Skeletal muscle satellite cell (primary cell): ENCODE measurements at regions not wholly inside any gene's neighbourhood (a gene's known extent, or its start where the extent isn't known, plus 50 kb on each side); places are given as distances from the start of the nearest gene placed in this dataset.

Experiments used
- H3K27me3 ChIP-seq: 2 replicates; pipeline ENCODE4 v1.7.0; 2013; ENCODE audit warnings: low read length; ENCODE audit not compliant: control insufficient read depth, insufficient read depth
- H3K36me3 ChIP-seq: 2 replicates; pipeline ENCODE4 v1.7.0; 2013; ENCODE audit warnings: mild to moderate bottlenecking, control low read depth, low read length; ENCODE audit not compliant: insufficient read depth
- H3K4me1 ChIP-seq: 2 replicates; pipeline ENCODE4 v1.7.0; 2013; ENCODE audit warnings: low read length; ENCODE audit not compliant: control insufficient read depth, insufficient read depth
- H3K4me2 ChIP-seq: 2 replicates; pipeline ENCODE4 v1.7.0; 2013; ENCODE audit warnings: mild to moderate bottlenecking, low read length
- H3K4me3 ChIP-seq: 2 replicates; pipeline ENCODE4 v1.7.0; 2013; ENCODE audit warnings: low read length
- H3K9ac ChIP-seq: 2 replicates; pipeline ENCODE4 v1.7.0; 2013; ENCODE audit warnings: mild to moderate bottlenecking, low read depth, low read length, moderate library complexity
- H3K9me3 ChIP-seq: replicated peaks from 2 replicates; pipeline ENCODE4 v1.7.0; 2013; ENCODE audit warnings: mild to moderate bottlenecking, control low read depth, low read length

DNA sequence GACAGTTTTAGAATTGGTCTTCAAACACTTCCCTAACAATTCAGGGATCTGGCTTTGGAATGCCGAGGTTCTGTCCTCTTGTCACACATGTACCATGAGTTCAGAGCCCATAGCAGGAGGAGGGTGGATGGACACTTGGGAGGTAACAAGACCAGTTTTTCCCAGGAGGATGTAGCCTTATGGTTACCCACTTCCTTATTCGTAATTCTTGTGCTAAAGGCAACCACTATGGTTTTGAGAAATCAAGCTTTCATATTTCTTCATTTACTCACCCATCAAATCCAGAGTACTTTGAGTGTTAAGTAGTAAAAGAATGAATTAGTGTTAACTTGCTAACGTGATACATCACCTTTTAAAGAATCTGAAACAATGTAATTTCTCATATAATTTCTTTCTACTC, 479.6 kb upstream of the ALCAM start:
- no peaks in the 10 kb centered on the region for H3K36me3 ChIP-seq
- H3K27me3 ChIP-seq, result no peaks in the 10 kb centered on the region
- H3K9me3 ChIP-seq, result no peaks in the 10 kb centered on the region
- peaks cover 18% of the 10 kb centered on the region for H3K4me1 ChIP-seq
- H3K9ac ChIP-seq, result no peak overlapping the region
- no peak overlapping the region for H3K4me2 ChIP-seq
- no peak overlapping the region for H3K4me3 ChIP-seq

DNA sequence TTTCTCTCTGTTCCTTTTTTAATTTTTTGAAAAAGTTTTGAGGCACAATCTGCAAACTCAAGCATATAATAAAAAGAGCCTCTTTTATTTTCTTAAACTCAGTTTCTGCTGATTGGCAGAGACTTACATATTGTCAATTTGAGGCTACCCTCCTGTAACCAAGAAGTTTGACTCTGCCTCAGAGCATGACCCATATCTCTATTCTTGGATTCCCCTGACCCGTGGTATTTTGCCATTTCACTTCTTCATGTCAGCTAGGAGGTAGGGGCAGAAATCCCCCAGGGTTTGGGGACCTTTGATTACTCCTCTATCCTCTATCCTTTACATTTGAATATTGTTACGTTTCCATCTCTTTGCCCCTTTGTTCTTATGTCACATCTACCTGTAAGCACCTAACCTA, 479.1 kb upstream of the ALCAM start:
- no peak overlapping the region for H3K4me2 ChIP-seq

DNA sequence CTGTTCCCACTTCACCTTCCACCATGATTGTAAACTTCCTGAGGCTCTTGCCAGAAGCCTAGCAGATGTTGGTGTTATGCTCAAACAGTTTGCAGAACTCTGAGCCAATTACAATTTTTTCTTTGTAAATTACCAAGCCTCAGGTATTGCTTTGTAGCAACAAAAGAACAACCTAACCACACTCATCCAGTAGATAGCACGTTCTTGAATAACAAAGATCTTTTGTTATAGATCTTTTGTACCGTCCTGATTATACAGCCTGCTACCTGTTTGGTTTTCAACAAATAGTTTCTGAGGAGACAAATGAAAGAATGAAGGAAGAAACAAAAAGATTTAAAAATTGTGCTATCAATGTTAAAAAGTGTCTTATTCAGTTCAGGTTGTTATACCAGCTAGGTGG, 474.7 kb upstream of the ALCAM start:
- Histone ChIP-seq H3K9ac (no peak overlapping the region), H3K9me3 (no peaks in the 10 kb centered on the region), H3K36me3 (no peaks in the 10 kb centered on the region), H3K27me3 (no peaks in the 10 kb centered on the region), H3K4me1 (peaks cover 8% of the 10 kb centered on the region), H3K4me3 (no peak overlapping the region), H3K4me2 (no peak overlapping the region)

More for the DNA sequence above, 479.1 kb upstream of the ALCAM start:
- no peaks in the 10 kb centered on the region for H3K9me3 ChIP-seq
- H3K4me1 ChIP-seq, result peaks cover 18% of the 10 kb centered on the region
- no peak overlapping the region for H3K4me3 ChIP-seq
- H3K36me3 ChIP-seq, result no peaks in the 10 kb centered on the region
- H3K9ac ChIP-seq, result no peak overlapping the region
- no peaks in the 10 kb centered on the region for H3K27me3 ChIP-seq

DNA sequence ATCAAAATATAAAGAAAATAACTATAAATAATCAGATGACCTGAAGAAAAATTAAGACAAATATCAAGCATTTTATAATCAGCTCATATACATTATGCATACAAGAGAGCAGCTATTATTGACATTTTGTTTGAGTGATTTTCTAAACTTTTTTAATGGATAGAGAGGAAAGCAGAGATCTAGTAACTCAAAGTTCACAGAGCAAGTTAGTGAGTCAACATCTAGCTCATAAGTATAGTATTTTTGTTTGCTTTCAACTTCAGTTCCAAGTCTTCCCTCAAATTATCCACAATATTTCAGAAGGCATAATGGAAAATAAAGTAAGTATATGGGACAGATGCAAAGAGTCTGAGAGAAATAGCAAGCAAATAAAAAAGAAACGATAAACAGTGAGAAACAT, 470.1 kb upstream of the ALCAM start:
- Histone ChIP-seq H3K4me1 (peaks cover 8% of the 10 kb centered on the region), H3K4me3 (no peak overlapping the region), H3K27me3 (no peaks in the 10 kb centered on the region), H3K36me3 (no peaks in the 10 kb centered on the region), H3K9me3 (no peaks in the 10 kb centered on the region), H3K9ac (no peak overlapping the region), H3K4me2 (no peak overlapping the region)

DNA sequence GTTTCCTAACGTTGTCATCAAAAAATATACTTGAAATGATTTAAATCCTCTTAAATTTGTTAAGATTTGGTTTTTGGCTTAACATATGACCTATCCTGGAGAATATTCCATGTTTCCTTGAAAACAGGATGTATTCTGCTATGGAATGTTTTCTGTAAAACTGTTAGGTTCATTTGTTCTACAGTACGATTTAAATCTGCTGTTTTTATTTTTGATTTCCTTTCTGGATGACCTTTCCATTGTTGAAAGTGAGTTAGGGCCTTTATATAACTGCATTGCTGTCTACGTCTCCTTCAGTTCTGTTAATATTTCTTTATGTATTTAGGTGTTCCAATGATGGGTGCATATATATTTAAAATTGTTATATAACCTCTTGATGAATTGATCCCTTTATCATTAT, 465.3 kb upstream of the ALCAM start:
- Histone ChIP-seq H3K4me1 (peaks cover 5% of the 10 kb centered on the region), H3K4me3 (no peak overlapping the region), H3K27me3 (no peaks in the 10 kb centered on the region), H3K36me3 (no peaks in the 10 kb centered on the region), H3K9me3 (peaks cover 8% of the 10 kb centered on the region), H3K4me2 (no peak overlapping the region), H3K9ac (no peak overlapping the region)

DNA sequence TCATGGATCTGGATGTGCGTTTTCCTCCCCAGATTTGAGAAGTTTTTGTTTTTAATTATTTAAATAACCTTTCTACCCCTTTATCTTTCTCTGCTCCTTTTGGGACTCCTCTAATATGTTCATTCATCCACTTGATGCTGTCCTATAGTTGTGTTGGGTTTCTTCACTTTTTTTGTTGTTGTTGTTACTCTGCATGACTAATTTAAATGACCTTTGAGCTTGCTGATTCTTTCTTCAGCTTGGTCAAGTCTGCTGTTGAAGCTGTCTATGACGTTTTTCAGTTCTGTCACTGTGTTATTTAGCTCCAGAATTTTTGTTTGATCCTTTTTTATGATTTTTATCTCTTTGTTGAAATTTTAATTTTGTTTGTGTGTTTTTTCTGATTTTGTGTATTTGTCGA, 463.6 kb upstream of the ALCAM start:
- H3K36me3 ChIP-seq, result peaks cover 4% of the 10 kb centered on the region
- H3K27me3 ChIP-seq, result no peaks in the 10 kb centered on the region
- peaks cover 13% of the 10 kb centered on the region for H3K9me3 ChIP-seq
- H3K4me3 ChIP-seq, result no peak overlapping the region
- peaks cover 11% of the 10 kb centered on the region for H3K4me1 ChIP-seq
- no peak overlapping the region for H3K9ac ChIP-seq
- H3K4me2 ChIP-seq, result no peak overlapping the region

DNA sequence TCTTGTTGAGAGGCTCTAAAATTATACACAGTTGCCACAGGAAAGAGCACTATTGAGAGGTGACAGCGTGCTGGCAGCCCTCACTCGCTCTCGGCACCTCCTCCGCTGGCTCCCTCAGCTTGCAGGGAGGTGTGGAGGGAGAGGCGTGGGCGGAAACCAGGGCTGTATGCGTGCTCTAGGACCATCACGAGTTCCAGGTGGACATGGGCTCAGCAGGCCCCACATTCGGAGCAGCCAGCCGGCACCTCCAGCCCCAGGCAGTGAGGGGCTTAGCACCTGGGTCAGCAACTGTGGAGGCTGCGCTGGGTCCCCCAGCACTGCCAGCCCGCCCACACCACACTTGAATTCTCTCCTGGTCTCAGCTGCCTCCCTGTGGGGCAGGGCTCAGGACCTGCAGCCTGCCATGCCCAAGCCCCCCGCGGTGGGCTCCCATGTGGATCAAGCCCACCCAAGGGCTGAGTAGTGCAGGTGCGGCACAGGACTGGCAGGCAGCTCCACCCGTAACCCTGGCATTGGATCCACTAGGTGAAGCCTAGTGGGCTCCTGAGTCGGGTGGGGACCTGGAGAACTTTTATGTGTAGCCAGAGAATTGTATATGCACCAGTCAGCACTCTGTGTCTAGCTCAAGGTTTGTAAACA, 460.6 kb upstream of the ALCAM start:
- Histone ChIP-seq H3K4me1 (peaks cover 29% of the 10 kb centered on the region), H3K9me3 (peaks cover 13% of the 10 kb centered on the region), H3K27me3 (no peaks in the 10 kb centered on the region), H3K9ac (no peak overlapping the region), H3K4me2 (no peak overlapping the region), H3K4me3 (no peak overlapping the region), H3K36me3 (peaks cover 4% of the 10 kb centered on the region)

DNA sequence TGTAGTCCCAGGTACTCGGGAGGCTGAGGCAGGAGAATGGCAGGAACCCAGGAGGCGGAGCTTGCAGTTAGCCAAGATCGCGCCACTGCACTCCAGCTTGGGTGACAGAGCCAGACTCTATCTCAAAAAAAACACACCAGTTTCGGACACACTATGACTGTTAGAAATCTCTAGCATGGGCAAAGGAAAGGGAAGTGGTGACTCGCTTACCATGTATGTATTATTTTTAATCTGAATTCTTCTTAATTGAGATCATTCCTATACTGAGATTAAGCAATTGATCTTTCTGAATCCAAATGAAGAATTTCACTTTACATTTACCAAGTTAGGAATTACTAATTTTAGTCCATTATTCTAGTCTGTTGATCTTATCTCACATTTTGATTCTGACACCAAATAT, 459.2 kb upstream of the ALCAM start:
- peak overlapping the region; percentile 53 for H3K9ac ChIP-seq
- no peak overlapping the region for H3K4me2 ChIP-seq
- H3K27me3 ChIP-seq, result no peaks in the 10 kb centered on the region
- peaks cover 33% of the 10 kb centered on the region for H3K4me1 ChIP-seq
- H3K36me3 ChIP-seq, result peaks cover 4% of the 10 kb centered on the region
- peaks cover 13% of the 10 kb centered on the region for H3K9me3 ChIP-seq
- no peak overlapping the region for H3K4me3 ChIP-seq

DNA sequence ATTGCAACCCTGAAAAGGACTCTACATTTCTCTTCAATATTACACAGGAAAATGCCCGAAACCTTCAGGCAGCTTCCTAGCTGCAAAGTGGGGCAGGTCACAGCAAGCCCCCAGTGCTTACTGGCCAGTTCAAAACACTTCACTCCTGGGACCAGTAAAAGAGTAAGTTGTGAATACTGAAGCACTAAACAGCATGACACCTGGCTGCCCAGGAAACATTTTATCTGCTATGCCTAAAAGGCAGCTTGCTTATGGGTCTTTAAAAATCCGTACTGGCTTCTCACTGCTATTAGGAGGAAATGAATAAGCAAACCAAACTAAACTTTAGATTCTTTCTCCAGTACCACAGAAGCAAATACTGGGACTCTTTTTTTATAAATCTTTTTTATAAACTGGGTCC, 457.9 kb upstream of the ALCAM start:
- Histone ChIP-seq H3K27me3 (no peaks in the 10 kb centered on the region), H3K9me3 (peaks cover 9% of the 10 kb centered on the region), H3K4me2 (peak overlapping the region; percentile 49), H3K4me3 (no peak overlapping the region), H3K4me1 (peaks cover 33% of the 10 kb centered on the region), H3K36me3 (peaks cover 4% of the 10 kb centered on the region), H3K9ac (peak overlapping the region; percentile 62)

DNA sequence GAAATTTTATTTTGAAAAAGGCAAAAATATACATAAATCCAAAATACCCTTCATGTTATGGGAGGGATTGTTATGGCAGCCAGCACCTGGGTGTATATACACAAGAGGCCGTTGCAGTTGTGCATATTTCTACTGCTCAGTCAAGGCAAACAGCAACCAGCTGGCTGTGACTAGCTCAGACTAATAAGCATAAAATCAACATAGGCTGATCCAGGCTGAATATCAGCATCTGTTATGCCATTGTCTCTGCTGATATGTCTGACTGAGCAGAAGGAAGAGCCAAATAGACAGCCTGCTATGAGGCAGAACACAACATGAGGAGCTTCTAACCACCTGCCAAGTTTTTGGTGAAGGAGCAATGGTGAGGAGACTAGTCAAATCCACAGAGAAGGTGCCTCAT, 457.5 kb upstream of the ALCAM start:
- peak overlapping the region; percentile 62 for H3K9ac ChIP-seq
- H3K27me3 ChIP-seq, result no peaks in the 10 kb centered on the region
- peak overlapping the region; percentile 49 for H3K4me2 ChIP-seq
- H3K4me1 ChIP-seq, result peaks cover 33% of the 10 kb centered on the region
- peaks cover 4% of the 10 kb centered on the region for H3K36me3 ChIP-seq
- peak overlapping the region; percentile 25 for H3K4me3 ChIP-seq
- H3K9me3 ChIP-seq, result peaks cover 7% of the 10 kb centered on the region

DNA sequence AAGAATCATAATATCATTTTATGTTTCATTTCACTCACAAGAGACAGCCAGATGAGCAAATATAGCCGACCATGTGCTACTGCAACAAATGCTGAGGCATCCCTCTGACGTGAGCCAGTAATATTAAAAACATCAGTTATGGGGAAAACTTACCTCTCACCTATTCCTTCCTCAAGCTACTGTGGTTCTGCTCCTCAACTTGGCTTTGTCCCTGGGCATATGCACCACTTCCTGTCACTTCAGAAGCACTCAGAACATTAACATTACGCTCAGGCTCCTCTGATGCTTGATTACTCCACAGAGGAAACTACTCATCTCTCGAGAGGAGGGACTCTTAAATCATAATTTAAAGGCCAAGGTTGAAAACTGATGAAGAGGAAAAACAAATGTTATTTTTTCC, 457.0 kb upstream of the ALCAM start:
- Histone ChIP-seq H3K4me3 (peak overlapping the region; percentile 25), H3K9ac (peak overlapping the region; percentile 62), H3K36me3 (peaks cover 4% of the 10 kb centered on the region), H3K27me3 (no peaks in the 10 kb centered on the region), H3K9me3 (peaks cover 7% of the 10 kb centered on the region), H3K4me2 (peak overlapping the region; percentile 49), H3K4me1 (peaks cover 33% of the 10 kb centered on the region)

DNA sequence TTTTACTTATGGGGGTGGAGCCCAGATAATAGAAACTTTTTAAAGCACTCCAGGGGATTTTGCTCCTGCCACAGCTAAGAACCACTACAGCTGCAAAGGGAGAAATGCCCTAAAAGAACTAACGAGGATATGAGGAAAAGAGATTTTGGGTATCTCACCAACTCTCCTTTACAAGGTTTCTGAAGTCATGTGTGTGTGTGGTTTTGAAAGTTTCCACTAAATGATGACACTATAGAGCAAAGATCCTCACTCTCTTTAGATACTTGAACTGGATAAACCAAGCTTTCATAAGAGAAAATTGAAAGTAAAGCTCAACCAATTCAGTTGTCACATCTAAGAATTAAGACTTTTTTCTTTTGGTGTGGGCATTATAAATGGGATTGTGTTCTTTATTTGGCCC, 455.3 kb upstream of the ALCAM start:
- peaks cover 40% of the 10 kb centered on the region for H3K4me1 ChIP-seq
- H3K36me3 ChIP-seq, result peaks cover 4% of the 10 kb centered on the region
- H3K4me2 ChIP-seq, result peak overlapping the region; percentile 25
- H3K9me3 ChIP-seq, result peaks cover 5% of the 10 kb centered on the region
- no peak overlapping the region for H3K9ac ChIP-seq
- H3K27me3 ChIP-seq, result no peaks in the 10 kb centered on the region
- no peak overlapping the region for H3K4me3 ChIP-seq
